ENCODE measurements at regions not wholly inside any gene's neighbourhood (a gene's known extent, or its start where the extent isn't known, plus 50 kb on each side); places are given as distances from the start of the nearest gene placed in this dataset.
A peak's percentile ranks its signal among the peaks of the same experiment; 100 is the strongest.

- DNase-seq (ENCODE audit: low spot score): no peak
- H3K4me3 ChIP-seq: no peak overlapping the region
- intact Hi-C loops (cut with DNase I): loop anchor here (5.0 kb wide), 2 partner anchors 38 to 273 kb away; no protein-coding TSS in a partner anchor
- TF ChIP-seq POLR2AphosphoS5 (IDR thresholded peaks at IDR 0.05) (no peak), CTCF (IDR thresholded peaks at IDR 0.05) (no peak), POLR2A (IDR thresholded peaks at IDR 0.05) (no peak)
- 59% methylated on average over 5 of the region's 5 CpGs for WGBS
- no peaks in the 10 kb centered on the region for H3K27me3 ChIP-seq (replicated peaks; ENCODE audit: insufficient read depth)
- no peaks in the 10 kb centered on the region for H3K36me3 ChIP-seq
- peak overlapping the region; percentile 73 to 79 for H3K27ac ChIP-seq
- H3K9me3 ChIP-seq: no peaks in the 10 kb centered on the region
- no peaks in the 10 kb centered on the region for H3K4me1 ChIP-seq (replicated peaks)
These were observed 165.4 kb upstream of the FOXF1 start for GRCh38 chr16:86344881-86345280.

GRCh38 chr16:86345516-86345915 lies 164.8 kb upstream of the FOXF1 start:
- DNase-seq (ENCODE audit: low spot score): no peak
- intact Hi-C loops (cut with DNase I): no loop called here
- TF ChIP-seq POLR2AphosphoS5 (IDR thresholded peaks at IDR 0.05) (no peak), POLR2A (IDR thresholded peaks at IDR 0.05) (no peak), CTCF (IDR thresholded peaks at IDR 0.05) (no peak)
- H3K27ac ChIP-seq: no peak overlapping the region
- 61% methylated on average over 11 of the region's 12 CpGs for WGBS
- no peaks in the 10 kb centered on the region for H3K36me3 ChIP-seq
- no peaks in the 10 kb centered on the region for H3K9me3 ChIP-seq
- no peaks in the 10 kb centered on the region for H3K27me3 ChIP-seq (replicated peaks; ENCODE audit: insufficient read depth)
- H3K4me1 ChIP-seq (replicated peaks): no peaks in the 10 kb centered on the region
- H3K4me3 ChIP-seq: no peak overlapping the region

GRCh38 chr16:86346034-86346433 lies 164.3 kb upstream of the FOXF1 start:
- Histone ChIP-seq H3K36me3 (no peaks in the 10 kb centered on the region), H3K4me3 (no peak overlapping the region), H3K9me3 (no peaks in the 10 kb centered on the region), H3K27me3 (replicated peaks; ENCODE audit: insufficient read depth) (no peaks in the 10 kb centered on the region), H3K27ac (no peak overlapping the region), H3K4me1 (replicated peaks) (no peaks in the 10 kb centered on the region)
- intact Hi-C loops (cut with DNase I): no loop called here
- no peak for TF ChIP-seq POLR2AphosphoS5 (IDR thresholded peaks at IDR 0.05)
- 85% methylated on average over 7 of the region's 7 CpGs for WGBS
- no peak for DNase-seq (ENCODE audit: low spot score)

- H3K4me1 ChIP-seq (replicated peaks): no peaks in the 10 kb centered on the region
- 64% methylated on average over 3 of the region's 3 CpGs for WGBS
- no peaks in the 10 kb centered on the region for H3K27me3 ChIP-seq (replicated peaks; ENCODE audit: insufficient read depth)
- no peak for DNase-seq (ENCODE audit: low spot score)
- no peak overlapping the region for H3K4me3 ChIP-seq
- no peaks in the 10 kb centered on the region for H3K9me3 ChIP-seq
- no peak overlapping the region for H3K27ac ChIP-seq
- no peaks in the 10 kb centered on the region for H3K36me3 ChIP-seq
- intact Hi-C loops (cut with DNase I): no loop called here
- TF ChIP-seq CTCF (IDR thresholded peaks at IDR 0.05) (no peak), POLR2A (IDR thresholded peaks at IDR 0.05) (no peak), POLR2AphosphoS5 (IDR thresholded peaks at IDR 0.05) (no peak)
These were observed 163.2 kb upstream of the FOXF1 start for GRCh38 chr16:86347090-86347489.

GRCh38 chr16:86347916-86348555 lies 162.3 kb upstream of the FOXF1 start:
- no peaks in the 10 kb centered on the region for H3K4me1 ChIP-seq (replicated peaks)
- no peaks in the 10 kb centered on the region for H3K36me3 ChIP-seq
- H3K9me3 ChIP-seq: no peaks in the 10 kb centered on the region
- H3K27ac ChIP-seq: no peak overlapping the region
- DNase-seq (ENCODE audit: low spot score): no peak
- intact Hi-C loops (cut with DNase I): no loop called here
- H3K4me3 ChIP-seq: no peak overlapping the region
- H3K27me3 ChIP-seq (replicated peaks; ENCODE audit: insufficient read depth): no peaks in the 10 kb centered on the region
- TF ChIP-seq POLR2A (IDR thresholded peaks at IDR 0.05) (no peak), CTCF (IDR thresholded peaks at IDR 0.05) (no peak), POLR2AphosphoS5 (IDR thresholded peaks at IDR 0.05) (no peak)
- WGBS: 71% methylated on average over 11 of the region's 11 CpGs
